Fibroblast of lung (primary cell): ENCODE measurements at regions not wholly inside any gene's neighbourhood (a gene's known extent, or its start where the extent isn't known, plus 50 kb on each side); places are given as distances from the start of the nearest gene placed in this dataset.

Experiments used
- DNase-seq, 2 donors: peaks; one replicate each; pipeline versions ENCODE4 v3.0.0 to v3.0.0-alpha.2; 2010; ENCODE audit warnings: low read depth in 2 of 2
- H2AFZ ChIP-seq: 2 replicates; pipeline ENCODE4 v1.5.1; 2012; ENCODE audit warnings: low read length, control low read depth, inconsistent platforms
- H3K27ac ChIP-seq: 2 replicates; pipeline ENCODE4 v1.5.1; 2011; ENCODE audit warnings: low read length, control low read depth; ENCODE audit not compliant: insufficient read depth
- H3K27me3 ChIP-seq: 2 replicates; pipeline ENCODE4 v1.5.1; 2011; ENCODE audit warnings: mild to moderate bottlenecking, low read length; ENCODE audit not compliant: control insufficient read depth, insufficient read depth
- H3K36me3 ChIP-seq: 2 replicates; pipeline ENCODE4 v1.5.1; 2011; ENCODE audit warnings: low read length; ENCODE audit not compliant: control insufficient read depth, insufficient read depth
- H3K4me1 ChIP-seq: 2 replicates; pipeline ENCODE4 v1.5.1; 2011; ENCODE audit warnings: low read length; ENCODE audit not compliant: control insufficient read depth, insufficient read depth; ENCODE audit errors: extremely low read depth
- H3K4me2 ChIP-seq: 2 replicates; pipeline ENCODE4 v1.5.1; 2011; ENCODE audit warnings: low read length, control low read depth; ENCODE audit not compliant: insufficient read depth; ENCODE audit errors: extremely low read depth
- H3K4me3 ChIP-seq, 4 experiments: fragments of 200-600 bp in 1 of 4; sonication (generic) in 1 of 4; replicated peaks in 1 of 4; 2 replicates each; pipeline ENCODE4 v1.5.1; 2011 to 2016; ENCODE audit warnings: low read length in 4 of 4, low read depth in 3 of 4, mild to moderate bottlenecking in 3 of 4, control low read depth in 2 of 4, inconsistent platforms in 1 of 4, mixed read lengths in 1 of 4; ENCODE audit not compliant: insufficient read depth in 1 of 4; ENCODE audit errors: control extremely low read depth in 1 of 4
- H3K79me2 ChIP-seq: 2 replicates; pipeline ENCODE4 v1.5.1; 2012; ENCODE audit warnings: mild to moderate bottlenecking, low read length, inconsistent platforms; ENCODE audit not compliant: control insufficient read depth, insufficient read depth
- H3K9ac ChIP-seq: 2 replicates; pipeline ENCODE4 v1.5.1; 2011; ENCODE audit warnings: mild to moderate bottlenecking, low read length, control low read depth; ENCODE audit not compliant: insufficient read depth
- H3K9me3 ChIP-seq: 2 replicates; pipeline ENCODE4 v1.5.1; 2012; ENCODE audit warnings: low read depth, low read length; ENCODE audit not compliant: control insufficient read depth, insufficient read depth
- H4K20me1 ChIP-seq: 2 replicates; pipeline ENCODE4 v1.5.1; 2011; ENCODE audit warnings: low read length; ENCODE audit not compliant: control insufficient read depth, insufficient read depth; ENCODE audit errors: extremely low read depth
- CTCF ChIP-seq, 2 donors: IDR thresholded peaks in 1 of 2; conservative IDR thresholded peaks in 1 of 2; 1 replicate in 1 of 2; 2 replicates in 1 of 2; pipeline ENCODE4 v1.5.1; 2011 to 2012; ENCODE audit warnings: low read length in 2 of 2, control low read depth in 1 of 2, inconsistent platforms in 1 of 2, low read depth in 1 of 2, mild to moderate bottlenecking in 1 of 2
- EZH2 ChIP-seq: IDR thresholded peaks from 2 replicates; pipeline ENCODE4 v1.5.1; 2012; ENCODE audit warnings: low read length, control low read depth, mild to moderate bottlenecking; ENCODE audit errors: missing control alignments

- Histone ChIP-seq H3K9ac (no peak overlapping the region), H2AFZ (no peak overlapping the region), H3K79me2 (no peaks in the 10 kb centered on the region), H3K4me3 (no peak overlapping the region), H4K20me1 (no peaks in the 10 kb centered on the region), H3K27me3 (no peaks in the 10 kb centered on the region), H3K4me2 (no peak overlapping the region), H3K4me1 (no peaks in the 10 kb centered on the region), H3K27ac (no peak overlapping the region), H3K36me3 (no peaks in the 10 kb centered on the region), H3K9me3 (no peaks in the 10 kb centered on the region)
- no peak for DNase-seq
- TF ChIP-seq EZH2 (no peak), CTCF (conservative IDR thresholded peaks at IDR 0.05 in 1 of 2, IDR thresholded peaks at IDR 0.05 in 1 of 2; ENCODE audit: low read depth in 1 of 2, low read length in 2 of 2) (no peak)
These were observed 1324.4 kb downstream of the GRIK2 start for GRCh38 chr6:102717737-102718456.

GRCh38 chr6:102717252-102717651 lies 1323.7 kb downstream of the GRIK2 start:
- no peaks in the 10 kb centered on the region for H3K9me3 ChIP-seq
- TF ChIP-seq CTCF (conservative IDR thresholded peaks at IDR 0.05 in 1 of 2, IDR thresholded peaks at IDR 0.05 in 1 of 2; ENCODE audit: low read depth in 1 of 2, low read length in 2 of 2) (no peak), EZH2 (no peak)
- H3K4me1 ChIP-seq = no peaks in the 10 kb centered on the region
- H3K4me3 ChIP-seq = no peak overlapping the region
- no peaks in the 10 kb centered on the region for H3K27me3 ChIP-seq
- no peak overlapping the region for H3K9ac ChIP-seq
- no peak for DNase-seq
- H3K27ac ChIP-seq = no peak overlapping the region
- no peaks in the 10 kb centered on the region for H3K36me3 ChIP-seq
- H3K79me2 ChIP-seq = no peaks in the 10 kb centered on the region
- no peaks in the 10 kb centered on the region for H4K20me1 ChIP-seq
- H3K4me2 ChIP-seq = no peak overlapping the region
- no peak overlapping the region for H2AFZ ChIP-seq

GRCh38 chr6:102701019-102701418 lies 1307.5 kb downstream of the GRIK2 start:
- Histone ChIP-seq H3K27ac (no peak overlapping the region), H3K79me2 (no peaks in the 10 kb centered on the region), H4K20me1 (no peaks in the 10 kb centered on the region), H3K4me1 (no peaks in the 10 kb centered on the region), H3K4me3 (no peak overlapping the region), H2AFZ (no peak overlapping the region), H3K4me2 (no peak overlapping the region), H3K9me3 (no peaks in the 10 kb centered on the region), H3K36me3 (no peaks in the 10 kb centered on the region), H3K9ac (no peak overlapping the region), H3K27me3 (no peaks in the 10 kb centered on the region)
- no peak for DNase-seq
- TF ChIP-seq CTCF (conservative IDR thresholded peaks at IDR 0.05 in 1 of 2, IDR thresholded peaks at IDR 0.05 in 1 of 2; ENCODE audit: low read depth in 1 of 2, low read length in 2 of 2) = no peak
- TF ChIP-seq EZH2 = no peak
